ENCODE measurements at regions not wholly inside any gene's neighbourhood (a gene's known extent, or its start where the extent isn't known, plus 50 kb on each side); places are given as distances from the start of the nearest gene placed in this dataset.

DNA sequence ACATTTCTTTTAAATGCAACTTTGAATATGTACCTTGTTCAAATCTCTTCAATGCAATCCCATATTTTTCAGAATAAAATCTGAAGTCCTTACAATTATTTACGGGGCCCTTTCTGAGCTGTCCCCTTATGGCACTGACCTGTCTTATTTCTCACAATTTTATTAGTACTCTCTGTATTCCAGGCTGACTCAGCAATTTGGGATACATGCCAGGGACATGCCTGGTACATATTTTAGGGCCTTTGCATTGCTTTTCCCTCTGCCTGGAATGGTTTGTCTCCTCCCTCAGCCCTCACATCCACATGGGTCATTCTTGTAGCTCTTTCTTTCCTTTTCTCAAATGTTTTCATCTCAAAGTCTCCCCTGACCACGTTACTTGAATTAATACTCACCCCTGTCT is 172.2 kb upstream of the TECRL start:
- WGBS, 2 donors (ENCODE audit: low coverage in 1 of 2): 50 to 62% methylated on average over 2 of the region's 2 CpGs
- in situ Hi-C loops (cut with MboI; ENCODE audit: low pct_ligation_motif_present in 1 of 4, low pct_unique_long_range_greater_than_20kb in 1 of 4, low sequenced_read_pairs in 3 of 4) (no loop called here), intact Hi-C loops (cut with DNase I; ENCODE audit: low total_unique reads) (no loop called here)
- no peaks in the 10 kb centered on the region for H3K27me3 ChIP-seq
- no peak overlapping the region for H3K4me3 ChIP-seq
- no peak for DNase-seq
- H3K36me3 ChIP-seq: no peaks in the 10 kb centered on the region
- TF ChIP-seq POLR2A (IDR thresholded peaks at IDR 0.05): no peak
- no peak for TF ChIP-seq EP300 (IDR thresholded peaks at IDR 0.05; ENCODE audit: low read depth)
- no peak for TF ChIP-seq POLR2AphosphoS5 (IDR thresholded peaks at IDR 0.05)
- TF ChIP-seq, protein P1, sequence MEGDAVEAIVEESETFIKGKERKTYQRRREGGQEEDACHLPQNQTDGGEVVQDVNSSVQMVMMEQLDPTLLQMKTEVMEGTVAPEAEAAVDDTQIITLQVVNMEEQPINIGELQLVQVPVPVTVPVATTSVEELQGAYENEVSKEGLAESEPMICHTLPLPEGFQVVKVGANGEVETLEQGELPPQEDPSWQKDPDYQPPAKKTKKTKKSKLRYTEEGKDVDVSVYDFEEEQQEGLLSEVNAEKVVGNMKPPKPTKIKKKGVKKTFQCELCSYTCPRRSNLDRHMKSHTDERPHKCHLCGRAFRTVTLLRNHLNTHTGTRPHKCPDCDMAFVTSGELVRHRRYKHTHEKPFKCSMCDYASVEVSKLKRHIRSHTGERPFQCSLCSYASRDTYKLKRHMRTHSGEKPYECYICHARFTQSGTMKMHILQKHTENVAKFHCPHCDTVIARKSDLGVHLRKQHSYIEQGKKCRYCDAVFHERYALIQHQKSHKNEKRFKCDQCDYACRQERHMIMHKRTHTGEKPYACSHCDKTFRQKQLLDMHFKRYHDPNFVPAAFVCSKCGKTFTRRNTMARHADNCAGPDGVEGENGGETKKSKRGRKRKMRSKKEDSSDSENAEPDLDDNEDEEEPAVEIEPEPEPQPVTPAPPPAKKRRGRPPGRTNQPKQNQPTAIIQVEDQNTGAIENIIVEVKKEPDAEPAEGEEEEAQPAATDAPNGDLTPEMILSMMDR (IDR thresholded peaks at IDR 0.05): no peak
- H3K27ac ChIP-seq: no peak overlapping the region
- no peaks in the 10 kb centered on the region for H3K4me1 ChIP-seq
- H3K9me3 ChIP-seq: no peaks in the 10 kb centered on the region

DNA sequence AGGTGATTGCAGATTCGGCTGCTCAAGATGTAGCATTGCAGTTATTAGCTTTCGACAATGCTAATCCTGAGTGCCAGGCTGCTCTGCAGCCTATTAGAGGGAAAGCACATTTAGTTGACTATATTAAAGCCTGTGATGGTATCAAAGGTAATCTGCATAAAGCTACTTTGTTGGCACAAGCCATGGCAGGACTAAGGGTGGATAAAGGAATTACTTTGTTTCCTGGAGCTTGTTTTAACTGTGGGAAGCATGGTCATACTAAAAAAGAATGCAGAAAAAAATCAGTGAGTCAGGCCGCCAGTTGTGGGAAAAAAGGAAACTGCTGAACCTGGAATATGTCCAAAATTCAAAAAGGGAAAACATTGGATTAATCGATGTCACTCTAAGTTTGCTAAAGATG is 154.9 kb upstream of the TECRL start:
- Histone ChIP-seq H3K36me3 (no peaks in the 10 kb centered on the region), H3K4me1 (no peaks in the 10 kb centered on the region), H3K4me3 (no peak overlapping the region), H3K27me3 (no peaks in the 10 kb centered on the region), H3K27ac (no peak overlapping the region), H3K9me3 (no peaks in the 10 kb centered on the region)
- DNase-seq: no peak
- no peak for TF ChIP-seq POLR2AphosphoS5 (IDR thresholded peaks at IDR 0.05)
- no peak for TF ChIP-seq POLR2A (IDR thresholded peaks at IDR 0.05)
- no peak for TF ChIP-seq EP300 (IDR thresholded peaks at IDR 0.05; ENCODE audit: low read depth)
- TF ChIP-seq, protein P1 (IDR thresholded peaks at IDR 0.05): no peak
- 52 to 55% methylated on average over 2 to 4 of the region's 4 CpGs for WGBS, 2 donors (ENCODE audit: low coverage in 1 of 2)
- in situ Hi-C loops (cut with MboI; ENCODE audit: low pct_ligation_motif_present in 1 of 4, low pct_unique_long_range_greater_than_20kb in 1 of 4, low sequenced_read_pairs in 3 of 4) (no loop called here), intact Hi-C loops (cut with DNase I; ENCODE audit: low total_unique reads) (no loop called here)

DNA sequence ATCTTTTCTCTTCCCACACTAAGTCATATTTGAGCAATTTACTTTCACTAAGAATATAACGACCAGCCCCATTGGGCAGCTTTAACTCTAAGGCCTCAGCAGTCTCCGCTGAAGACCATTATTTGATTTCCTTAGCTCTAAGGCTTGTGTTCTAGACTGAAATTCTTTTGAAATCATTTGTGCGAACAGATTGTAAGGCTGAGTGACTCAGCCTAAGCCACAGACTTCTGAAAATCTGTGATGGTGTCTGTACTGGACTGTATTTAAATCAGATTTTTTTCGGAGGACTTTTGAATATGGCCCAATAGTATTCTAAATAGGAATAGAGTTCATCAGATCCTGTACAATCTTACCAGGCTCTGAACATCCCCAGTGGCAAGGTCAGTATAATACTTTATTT is 150.3 kb upstream of the TECRL start:
- no peak for DNase-seq
- Histone ChIP-seq H3K36me3 (no peaks in the 10 kb centered on the region), H3K4me3 (no peak overlapping the region), H3K9me3 (no peaks in the 10 kb centered on the region), H3K27me3 (no peaks in the 10 kb centered on the region), H3K4me1 (no peaks in the 10 kb centered on the region), H3K27ac (no peak overlapping the region)
- intact Hi-C loops (cut with DNase I; ENCODE audit: low total_unique reads): no loop called here
- in situ Hi-C loops (cut with MboI; ENCODE audit: low pct_ligation_motif_present in 1 of 4, low pct_unique_long_range_greater_than_20kb in 1 of 4, low sequenced_read_pairs in 3 of 4): no loop called here
- TF ChIP-seq POLR2AphosphoS5 (IDR thresholded peaks at IDR 0.05) (no peak), EP300 (IDR thresholded peaks at IDR 0.05; ENCODE audit: low read depth) (no peak), POLR2A (IDR thresholded peaks at IDR 0.05) (no peak)
- TF ChIP-seq, protein P1 (IDR thresholded peaks at IDR 0.05): no peak
- 81 to 86% methylated on average over 4 of the region's 4 CpGs for WGBS, 2 donors (ENCODE audit: low coverage in 1 of 2)

DNA sequence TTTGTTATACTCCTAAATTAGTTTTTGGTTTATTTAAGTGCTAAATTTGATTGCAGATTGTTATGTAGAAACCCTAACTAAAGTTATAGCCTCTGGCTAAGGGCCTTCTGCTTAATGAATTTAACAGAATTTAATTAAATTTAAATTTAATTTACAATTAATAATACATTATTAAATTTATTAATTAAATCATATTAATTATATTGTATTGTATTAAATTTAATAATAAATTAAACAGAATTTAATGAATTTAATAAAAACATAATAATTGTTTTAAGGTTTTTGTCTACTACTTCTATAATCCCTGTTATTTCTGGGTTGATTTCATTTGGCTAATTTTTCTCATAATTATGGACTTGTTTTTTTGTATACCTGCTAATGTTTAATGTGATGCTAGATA is 141.9 kb upstream of the TECRL start:
- Histone ChIP-seq H3K36me3 (no peaks in the 10 kb centered on the region), H3K27me3 (no peaks in the 10 kb centered on the region), H3K27ac (no peak overlapping the region), H3K9me3 (no peaks in the 10 kb centered on the region), H3K4me3 (no peak overlapping the region), H3K4me1 (no peaks in the 10 kb centered on the region)
- in situ Hi-C loops (cut with MboI; ENCODE audit: low pct_ligation_motif_present in 1 of 4, low pct_unique_long_range_greater_than_20kb in 1 of 4, low sequenced_read_pairs in 3 of 4): no loop called here
- intact Hi-C loops (cut with DNase I; ENCODE audit: low total_unique reads): no loop called here
- TF ChIP-seq, protein P1 (IDR thresholded peaks at IDR 0.05): no peak
- TF ChIP-seq POLR2A (IDR thresholded peaks at IDR 0.05) (no peak), POLR2AphosphoS5 (IDR thresholded peaks at IDR 0.05) (no peak), EP300 (IDR thresholded peaks at IDR 0.05; ENCODE audit: low read depth) (no peak)
- no peak for DNase-seq

Data from transverse colon (tissue), 4 donors.